ENCODE measurements at regions not wholly inside any gene's neighbourhood (a gene's known extent, or its start where the extent isn't known, plus 50 kb on each side); places are given as distances from the start of the nearest gene placed in this dataset.

DNA sequence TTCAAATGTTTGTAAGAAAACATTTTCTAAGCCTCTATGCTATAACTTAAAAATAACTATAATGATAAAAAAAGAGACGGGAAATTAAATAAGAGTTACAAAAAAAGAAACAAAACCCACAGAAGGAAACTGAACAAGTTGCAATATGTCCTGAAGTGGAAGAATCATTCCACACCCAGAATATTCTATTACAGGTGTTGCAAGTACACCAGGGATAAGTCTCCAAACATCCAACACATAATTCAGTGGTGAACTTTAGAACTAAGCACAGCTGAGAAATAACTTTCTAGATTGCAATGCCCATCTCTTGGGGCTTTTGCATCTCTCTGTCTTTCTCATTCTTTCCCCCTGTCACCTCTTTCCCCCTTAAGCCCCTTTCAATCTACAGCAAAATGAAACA lies 325.2 kb downstream of the BRINP1 start:
- TF ChIP-seq, protein P1, sequence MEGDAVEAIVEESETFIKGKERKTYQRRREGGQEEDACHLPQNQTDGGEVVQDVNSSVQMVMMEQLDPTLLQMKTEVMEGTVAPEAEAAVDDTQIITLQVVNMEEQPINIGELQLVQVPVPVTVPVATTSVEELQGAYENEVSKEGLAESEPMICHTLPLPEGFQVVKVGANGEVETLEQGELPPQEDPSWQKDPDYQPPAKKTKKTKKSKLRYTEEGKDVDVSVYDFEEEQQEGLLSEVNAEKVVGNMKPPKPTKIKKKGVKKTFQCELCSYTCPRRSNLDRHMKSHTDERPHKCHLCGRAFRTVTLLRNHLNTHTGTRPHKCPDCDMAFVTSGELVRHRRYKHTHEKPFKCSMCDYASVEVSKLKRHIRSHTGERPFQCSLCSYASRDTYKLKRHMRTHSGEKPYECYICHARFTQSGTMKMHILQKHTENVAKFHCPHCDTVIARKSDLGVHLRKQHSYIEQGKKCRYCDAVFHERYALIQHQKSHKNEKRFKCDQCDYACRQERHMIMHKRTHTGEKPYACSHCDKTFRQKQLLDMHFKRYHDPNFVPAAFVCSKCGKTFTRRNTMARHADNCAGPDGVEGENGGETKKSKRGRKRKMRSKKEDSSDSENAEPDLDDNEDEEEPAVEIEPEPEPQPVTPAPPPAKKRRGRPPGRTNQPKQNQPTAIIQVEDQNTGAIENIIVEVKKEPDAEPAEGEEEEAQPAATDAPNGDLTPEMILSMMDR (IDR thresholded peaks at IDR 0.05) = no peak
- no peak for TF ChIP-seq POLR2A (IDR thresholded peaks at IDR 0.05)
